HG03108 (cell line): ENCODE measurements at regions not wholly inside any gene's neighbourhood (a gene's known extent, or its start where the extent isn't known, plus 50 kb on each side); places are given as distances from the start of the nearest gene placed in this dataset.
"Not testable (repeated sequence)": the region's sequence is repeated elsewhere in the genome, so short reads cannot be mapped to it uniquely, and the experiment has no call there.

Experiments used
- ATAC-seq: cut with Tn5 transposase; IDR thresholded peaks from one replicate; pipeline ENCODE4 v1.9.1; 2021; ENCODE audit warnings: moderate library complexity; ENCODE audit not compliant: unreplicated experiment

- ATAC-seq: not testable (repeated sequence)
Observed at GRCh38 chrX:84856791-84857190, 146.9 kb upstream of the APOOL start.

- ATAC-seq: not testable (repeated sequence)
Observed at GRCh38 chrX:84858771-84859170, 144.9 kb upstream of the APOOL start.

GRCh38 chrX:84865113-84865512 is 138.6 kb upstream of the APOOL start:
- ATAC-seq: no peak

- ATAC-seq: not testable (repeated sequence)
Observed at GRCh38 chrX:84870281-84870680, 133.4 kb upstream of the APOOL start.

GRCh38 chrX:84872160-84872771 is 131.4 kb upstream of the APOOL start:
- not testable (repeated sequence) for ATAC-seq

GRCh38 chrX:84873176-84873575 is 130.5 kb upstream of the APOOL start:
- no peak for ATAC-seq

- no peak for ATAC-seq
Observed at GRCh38 chrX:84876876-84877275, 126.8 kb upstream of the APOOL start.

GRCh38 chrX:84893897-84894296 is 109.8 kb upstream of the APOOL start:
- ATAC-seq: no peak

- ATAC-seq: no peak
Observed at GRCh38 chrX:84907324-84907968, 96.2 kb upstream of the APOOL start.

- ATAC-seq: no peak
Observed at GRCh38 chrX:84909151-84909550, 94.5 kb upstream of the APOOL start.

- no peak for ATAC-seq
Observed at GRCh38 chrX:84924624-84925023, 79.1 kb upstream of the APOOL start.

- no peak for ATAC-seq
Observed at GRCh38 chrX:84932814-84933213, 70.9 kb upstream of the APOOL start.

GRCh38 chrX:84933956-84934556 is 69.6 kb upstream of the APOOL start:
- no peak for ATAC-seq
